CD4-positive, alpha-beta T cell treated with Interleukin-6 for 4 hours (primary cell): ENCODE measurements at regions not wholly inside any gene's neighbourhood (a gene's known extent, or its start where the extent isn't known, plus 50 kb on each side); places are given as distances from the start of the nearest gene placed in this dataset.

Experiments used
- DNase-seq: peaks from one replicate; pipeline ENCODE4 v3.0.0-alpha.2; 2020; ENCODE audit warnings: mixed read lengths

DNA sequence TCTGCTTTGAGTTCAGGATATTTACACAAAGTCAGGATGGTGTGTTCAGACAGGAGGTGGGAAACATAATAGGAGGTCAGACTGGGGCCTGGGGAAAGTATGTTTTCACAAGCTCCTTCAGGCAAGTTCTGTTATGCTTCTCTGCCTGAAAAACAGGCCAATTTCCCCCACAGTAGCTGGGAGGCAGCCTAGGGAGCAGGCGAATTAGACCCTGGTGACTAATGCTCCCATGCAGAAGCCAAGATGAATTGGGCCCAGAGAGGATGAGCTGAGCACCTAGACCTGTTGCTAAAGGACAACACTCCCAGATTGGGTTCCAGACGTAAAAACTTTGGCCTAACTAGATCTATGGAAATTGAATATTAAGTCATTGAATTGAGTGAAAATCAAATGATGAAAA is 142.2 kb upstream of the MAP3K7 start:
- no peak for DNase-seq

DNA sequence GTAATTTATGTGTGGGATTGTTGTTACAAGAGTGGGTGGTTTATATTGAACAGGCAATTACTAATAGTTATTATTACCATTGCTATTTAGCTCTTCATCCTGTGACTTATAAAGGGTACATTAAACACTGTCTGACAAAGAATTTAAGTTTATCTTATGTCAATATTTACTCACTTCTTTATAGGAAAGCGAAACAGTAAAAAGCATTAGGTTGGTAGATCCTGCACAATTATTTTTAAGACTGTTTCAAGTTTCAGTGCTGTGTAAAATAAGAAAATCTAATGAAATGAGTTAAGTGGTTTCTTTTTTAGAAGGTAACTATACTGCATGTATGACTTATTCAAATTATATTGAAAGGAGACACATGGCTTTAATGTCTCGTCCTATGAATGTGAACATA is 135.8 kb upstream of the MAP3K7 start:
- no peak for DNase-seq

DNA sequence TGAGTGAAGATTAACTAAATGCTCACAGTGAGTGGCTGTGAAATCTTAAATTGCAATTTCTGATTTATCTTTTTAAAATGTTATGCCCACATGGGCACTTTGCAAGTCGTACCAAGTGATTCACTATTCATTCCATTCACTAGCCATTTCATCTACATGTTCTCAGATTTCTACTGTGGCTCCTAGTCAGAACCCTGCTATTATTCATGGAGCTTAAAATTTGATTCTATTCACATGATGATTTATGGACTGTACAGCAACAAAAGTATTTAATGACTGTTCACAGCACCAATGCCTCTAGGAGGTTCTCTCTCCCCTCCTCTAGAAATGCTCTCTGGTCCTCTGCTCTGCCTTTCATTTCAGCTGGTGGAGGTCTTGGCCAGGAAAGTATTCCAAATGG is 133.5 kb upstream of the MAP3K7 start:
- no peak for DNase-seq

DNA sequence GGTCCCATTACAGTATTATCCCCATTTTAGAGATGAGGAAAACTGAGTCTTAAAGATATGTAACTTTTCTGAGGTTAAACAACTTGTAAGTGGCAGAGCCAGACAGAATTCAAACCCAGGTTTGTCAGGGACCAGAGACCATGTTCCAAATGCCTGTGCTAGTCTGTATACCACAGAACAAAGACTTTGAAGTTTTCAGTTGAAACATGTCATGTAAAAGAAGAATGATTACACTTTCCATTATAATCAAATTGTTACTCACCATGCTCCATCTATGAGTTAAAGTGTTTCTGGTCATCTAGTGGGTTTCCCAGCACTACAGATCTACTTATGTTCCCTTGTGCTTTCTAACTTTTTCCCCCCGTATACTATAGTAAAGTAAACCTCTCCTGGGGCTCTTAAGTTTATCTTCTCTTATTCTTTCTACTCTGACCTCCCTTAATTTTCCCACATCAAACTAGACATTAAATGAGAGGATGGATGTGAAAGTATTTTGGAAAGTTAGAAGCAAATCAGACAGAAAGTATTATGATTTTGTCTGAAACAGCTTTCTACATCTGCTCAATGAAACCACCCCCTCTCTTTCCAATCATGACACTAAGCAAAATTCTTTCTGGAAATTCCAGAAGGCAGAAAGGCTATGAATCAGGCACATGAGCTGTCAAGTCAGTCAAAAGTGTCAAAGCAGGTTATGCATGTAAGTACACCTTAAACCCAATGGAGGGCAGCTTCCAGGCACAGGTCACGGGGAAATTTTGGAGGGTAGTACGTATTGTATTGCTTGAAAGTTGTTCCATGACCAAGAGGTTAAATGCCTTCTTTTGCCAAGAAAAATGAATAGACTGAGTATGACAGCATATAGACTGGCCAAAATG is 132.7 kb upstream of the MAP3K7 start:
- DNase-seq, result no peak

DNA sequence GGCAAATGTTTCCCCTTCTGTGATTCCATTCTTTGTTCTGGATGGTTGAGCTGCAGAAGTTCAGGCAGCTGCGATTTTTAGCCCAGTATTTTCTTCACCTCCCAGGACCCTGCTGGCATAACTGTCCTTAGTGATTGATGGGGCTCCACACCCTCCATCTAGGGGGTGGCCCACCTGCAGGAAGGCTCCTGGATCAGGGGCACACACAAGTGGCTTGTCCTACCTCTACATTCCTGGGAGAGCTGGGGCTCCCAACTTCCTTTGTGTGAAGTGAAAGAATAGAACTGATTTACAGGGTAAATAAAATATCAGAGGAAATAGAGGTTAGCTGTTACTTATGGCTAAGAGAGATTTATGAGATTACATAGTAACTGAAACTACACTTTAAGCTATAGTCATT is 129.5 kb upstream of the MAP3K7 start:
- no peak for DNase-seq

DNA sequence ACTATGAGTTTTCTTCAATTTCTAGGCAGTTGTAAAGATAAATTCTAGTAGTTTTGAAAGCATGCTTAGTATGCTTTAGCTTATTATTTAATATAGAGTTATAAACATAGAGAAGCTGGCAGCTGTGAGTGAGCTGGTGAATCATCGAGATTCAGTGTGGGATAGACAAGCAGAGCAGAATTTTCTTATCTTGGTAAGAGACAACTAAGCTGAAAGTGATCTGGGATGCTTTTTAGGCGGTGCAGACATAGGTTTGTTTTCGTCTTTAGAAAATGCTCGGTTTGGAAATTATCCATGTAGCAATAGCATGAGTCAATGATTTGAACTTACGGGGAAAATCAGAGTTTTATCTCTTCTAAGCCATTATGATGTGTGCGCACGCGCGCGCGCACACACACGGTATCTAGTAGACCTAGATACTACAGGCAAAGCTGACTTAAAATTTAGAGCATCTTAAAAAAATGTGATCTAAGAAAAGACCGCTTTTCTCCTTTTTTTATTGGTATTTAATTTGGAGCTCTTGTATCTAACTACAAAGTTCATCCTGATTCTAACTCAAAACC is 128.3 kb upstream of the MAP3K7 start:
- no peak for DNase-seq

DNA sequence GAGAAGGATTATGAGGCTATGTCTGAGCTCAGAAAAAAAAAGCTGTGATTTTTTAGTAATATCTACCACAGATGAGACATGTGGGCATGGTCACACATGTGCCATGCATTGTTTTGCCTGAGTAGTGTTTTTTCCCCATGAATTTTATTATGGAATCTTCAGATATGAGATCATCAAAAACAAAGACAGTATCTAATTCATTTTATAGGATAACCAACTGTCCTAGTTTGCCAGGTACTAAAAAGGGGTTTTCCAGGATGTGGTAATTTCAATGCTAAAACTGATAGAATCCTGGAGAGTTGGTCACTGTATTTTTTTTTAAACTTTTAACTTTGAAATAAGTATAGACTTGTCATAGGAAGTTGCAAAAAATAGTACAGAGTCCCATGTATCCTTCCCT is 127.4 kb upstream of the MAP3K7 start:
- no peak for DNase-seq

DNA sequence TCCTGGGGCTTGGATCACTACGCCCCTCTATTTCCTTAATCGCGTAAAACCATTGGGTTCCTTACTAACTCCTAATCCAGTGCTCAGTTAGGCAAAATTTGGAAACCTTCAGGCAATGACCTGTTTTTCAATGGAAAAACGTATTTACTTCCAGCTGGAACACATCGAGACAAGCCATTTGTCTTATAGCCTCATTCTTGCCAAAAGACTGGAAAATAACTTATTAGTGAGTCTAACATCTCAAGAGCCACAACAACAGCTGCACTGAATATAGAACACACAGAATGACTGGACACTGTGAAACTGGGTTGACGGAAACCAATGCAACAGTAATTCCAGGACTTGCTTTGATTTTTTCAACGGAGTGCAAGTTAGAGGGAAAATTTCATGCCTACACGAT is 125.2 kb upstream of the MAP3K7 start:
- no peak for DNase-seq

DNA sequence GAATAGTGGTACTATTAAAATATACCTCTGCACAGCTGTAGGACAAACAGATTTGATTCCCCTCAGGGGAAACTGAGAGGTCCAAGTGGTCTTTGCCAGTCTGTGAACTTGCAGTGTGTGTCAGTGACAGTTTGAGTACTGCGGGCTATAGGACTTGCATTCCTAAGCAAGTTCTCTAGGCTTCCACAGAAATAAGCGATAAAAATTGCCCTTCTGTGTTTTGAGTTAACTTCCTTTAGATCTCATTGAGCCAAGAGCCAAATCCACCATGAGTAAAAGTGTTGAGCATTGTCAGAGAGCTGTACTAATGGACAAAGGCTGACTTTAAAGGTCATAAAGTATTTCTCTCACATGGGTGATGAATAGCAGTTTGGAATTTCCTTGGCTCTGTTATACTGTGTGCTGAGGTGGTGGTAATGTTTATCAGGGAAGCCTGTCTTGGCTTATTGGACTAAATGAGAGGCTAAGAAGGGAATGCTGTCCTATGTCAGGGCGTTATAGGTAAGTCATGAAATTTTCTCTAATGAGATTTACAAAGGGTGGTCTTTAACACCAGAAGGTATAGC is 122.6 kb upstream of the MAP3K7 start:
- DNase-seq, result no peak

DNA sequence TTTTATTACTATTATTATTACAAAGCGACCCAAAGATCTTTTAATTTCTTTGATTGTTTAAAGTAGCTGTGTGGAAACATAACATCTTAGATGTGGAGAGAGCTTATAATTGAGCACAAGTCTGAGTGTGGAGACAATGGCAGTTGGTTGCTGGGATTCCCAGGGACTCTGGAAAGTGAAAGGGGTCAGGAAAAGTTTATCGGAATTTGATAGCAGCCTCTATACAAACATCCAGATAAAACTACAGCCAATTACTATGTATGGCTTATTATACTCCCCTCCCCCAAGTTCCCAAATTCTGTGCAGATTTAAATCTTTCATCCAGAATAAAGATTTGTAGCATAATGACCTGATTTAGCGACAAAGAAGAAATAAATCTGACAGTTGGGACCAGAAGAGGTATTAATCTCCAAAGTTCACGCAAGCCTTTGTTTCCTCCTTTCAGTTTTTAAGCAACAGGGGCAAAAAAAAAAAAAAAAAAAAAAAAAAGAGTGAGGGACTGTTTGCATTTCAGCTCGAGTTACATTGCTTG is 121.4 kb upstream of the MAP3K7 start:
- no peak for DNase-seq

DNA sequence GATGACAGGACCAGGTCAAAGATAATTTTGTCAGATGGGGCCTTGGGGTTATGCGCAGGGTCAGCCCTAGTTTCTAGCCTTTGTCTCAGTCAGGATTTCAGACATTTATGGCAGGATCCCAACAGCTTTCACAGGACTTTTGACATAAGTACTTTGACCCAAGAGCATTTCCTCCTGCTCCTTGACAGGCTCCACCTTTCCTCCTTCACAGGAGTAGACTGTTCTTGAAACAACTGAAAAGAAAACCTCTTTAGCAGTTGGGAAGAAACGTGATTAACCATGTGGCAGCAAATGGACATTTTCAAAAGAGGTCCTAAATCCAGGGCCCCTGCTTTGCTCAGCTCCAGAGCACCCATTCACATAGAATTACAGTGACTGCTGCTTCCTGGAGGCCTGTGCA is 120.4 kb upstream of the MAP3K7 start:
- no peak for DNase-seq

DNA sequence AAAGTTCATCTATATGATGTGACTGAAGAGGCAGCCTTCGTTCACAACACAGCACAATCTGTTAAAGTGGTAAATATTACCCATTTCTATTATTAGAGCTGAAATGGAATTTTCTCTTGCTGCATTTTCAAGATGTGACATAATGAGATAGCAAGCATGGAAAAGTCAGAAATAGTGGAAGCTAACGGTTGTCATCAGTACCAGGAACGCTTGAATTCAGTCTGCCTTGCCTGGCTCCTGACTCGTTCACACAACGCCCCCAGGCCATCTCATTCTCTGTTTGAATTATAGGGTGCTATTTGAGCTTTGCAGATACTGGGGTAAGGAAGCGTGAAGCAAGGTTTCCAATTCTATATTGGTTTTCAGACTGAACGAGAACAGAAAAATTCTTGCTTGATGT is 116.5 kb upstream of the MAP3K7 start:
- DNase-seq, result no peak

DNA sequence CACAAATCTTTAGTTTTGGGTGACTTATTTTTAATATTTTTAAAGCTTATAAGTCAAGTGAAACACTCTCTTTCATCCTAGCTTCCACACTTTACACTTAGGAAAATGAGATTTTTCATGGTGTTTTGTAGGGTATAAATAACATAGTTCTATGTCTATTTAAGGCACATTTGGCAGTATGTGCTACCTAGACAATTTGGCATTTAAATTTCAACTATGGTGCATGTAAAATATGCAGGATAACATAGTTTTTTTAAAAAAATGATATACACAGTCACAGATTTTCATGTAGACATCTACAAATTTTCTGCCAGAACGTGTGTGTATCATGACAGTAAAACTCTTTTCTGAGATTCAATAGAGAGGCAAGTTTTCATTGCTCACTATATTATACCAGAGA is 115.1 kb upstream of the MAP3K7 start:
- DNase-seq, result no peak

DNA sequence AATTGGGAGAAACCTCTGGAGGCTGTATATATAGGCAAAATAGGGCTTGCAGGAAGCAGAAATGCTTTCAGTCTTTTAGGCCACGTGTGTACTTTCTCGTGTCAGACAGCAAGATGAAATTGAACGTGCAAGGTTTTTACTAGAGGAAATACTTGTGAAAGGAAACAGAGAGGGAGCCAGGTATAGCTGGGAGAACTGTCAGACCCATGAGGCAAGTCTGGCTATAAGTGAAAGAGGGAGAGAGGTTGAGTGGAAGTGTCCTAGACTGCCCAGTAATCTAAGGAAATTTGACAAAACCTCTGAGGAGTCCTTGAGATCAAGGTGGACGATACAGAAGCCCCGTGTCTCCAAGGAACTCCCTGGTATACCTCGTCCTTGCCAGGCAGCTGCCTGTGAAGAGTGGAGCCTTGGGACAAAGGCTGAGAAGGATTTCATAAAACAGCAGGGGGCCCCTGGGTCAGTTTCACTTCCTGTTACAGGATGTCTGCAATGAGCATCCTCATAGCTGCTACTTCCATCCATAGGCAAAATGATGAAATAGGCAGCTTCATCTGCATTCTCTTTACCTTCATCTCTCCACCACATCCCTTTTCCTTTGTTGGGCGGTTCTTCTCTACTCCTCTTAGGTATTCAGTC is 114.4 kb upstream of the MAP3K7 start:
- DNase-seq, result no peak

DNA sequence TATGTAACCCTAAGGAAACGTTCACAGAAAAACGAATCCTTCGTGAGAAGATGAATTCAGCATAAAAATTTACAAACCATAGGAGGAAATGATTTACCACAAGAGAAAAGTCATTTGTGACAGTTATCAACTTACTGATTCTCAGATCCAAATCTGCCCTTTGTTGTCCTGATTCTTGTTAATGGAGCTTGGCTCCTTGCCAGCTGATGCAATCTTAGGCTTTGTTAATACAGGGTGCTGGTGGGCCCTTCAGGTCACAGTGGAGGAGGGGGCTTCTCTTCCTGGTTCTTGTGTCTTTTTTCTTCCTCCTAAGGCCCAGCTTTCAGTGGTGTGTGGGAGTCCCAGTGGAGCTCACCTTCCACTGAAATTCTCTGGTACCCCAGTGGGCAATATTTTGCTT is 108.4 kb upstream of the MAP3K7 start:
- DNase-seq, result no peak

DNA sequence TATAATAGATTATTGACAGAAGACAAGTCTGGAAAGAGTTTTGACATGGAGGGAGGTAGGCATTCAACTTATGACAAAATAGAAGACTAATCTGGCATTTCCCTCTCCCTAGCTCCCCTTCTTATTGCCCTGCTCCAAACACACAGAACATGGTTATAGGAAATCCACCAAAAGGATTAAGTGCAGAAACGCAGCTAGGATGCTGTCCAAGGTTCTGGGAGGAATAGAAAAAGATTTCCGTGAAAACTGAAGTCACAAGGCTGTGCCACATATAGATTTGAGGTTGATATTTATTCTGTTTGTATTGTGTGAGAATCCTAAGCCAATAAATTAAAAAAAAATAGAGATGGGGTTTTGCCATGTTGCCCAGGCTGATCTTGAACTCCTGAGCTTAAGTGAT is 107.9 kb upstream of the MAP3K7 start:
- DNase-seq, result no peak

DNA sequence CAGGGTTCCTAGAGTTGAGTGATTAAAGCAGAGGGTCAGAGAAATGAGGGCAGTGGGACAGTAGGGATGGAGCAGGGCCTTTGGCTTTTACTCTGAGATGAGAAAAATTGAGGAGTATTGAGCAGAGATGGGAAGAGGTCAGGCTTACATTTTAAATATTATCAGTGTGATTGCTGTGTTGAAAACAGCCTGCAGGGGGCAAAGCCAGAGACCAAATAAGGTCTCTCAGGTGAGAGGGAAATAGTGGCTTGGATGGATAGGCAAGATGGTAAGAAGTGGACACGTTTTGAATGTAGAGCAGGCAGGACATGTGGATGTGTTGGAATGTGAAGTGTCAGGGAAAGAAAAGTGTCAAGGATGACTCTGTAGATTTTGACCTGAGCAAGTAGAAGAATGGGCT is 105.0 kb upstream of the MAP3K7 start:
- DNase-seq, result no peak

DNA sequence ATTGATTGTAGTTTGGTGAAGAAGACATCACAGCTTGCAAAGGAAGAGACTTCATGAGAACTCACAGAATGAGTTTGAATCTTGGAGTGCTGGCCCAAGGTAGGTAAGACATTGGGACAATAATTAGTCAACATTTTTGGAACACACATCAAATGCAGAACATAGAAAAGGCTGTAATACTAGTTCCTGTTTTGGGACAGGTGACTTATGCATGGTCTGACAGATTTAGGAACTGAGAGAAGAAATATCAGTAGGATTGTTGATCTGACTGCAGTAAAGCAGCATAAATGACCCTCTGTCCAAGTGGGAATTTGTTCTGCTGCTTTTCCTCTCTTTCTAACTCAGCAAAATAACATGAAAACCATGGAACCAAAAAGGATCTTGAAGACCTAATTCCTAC is 102.3 kb upstream of the MAP3K7 start:
- no peak for DNase-seq

DNA sequence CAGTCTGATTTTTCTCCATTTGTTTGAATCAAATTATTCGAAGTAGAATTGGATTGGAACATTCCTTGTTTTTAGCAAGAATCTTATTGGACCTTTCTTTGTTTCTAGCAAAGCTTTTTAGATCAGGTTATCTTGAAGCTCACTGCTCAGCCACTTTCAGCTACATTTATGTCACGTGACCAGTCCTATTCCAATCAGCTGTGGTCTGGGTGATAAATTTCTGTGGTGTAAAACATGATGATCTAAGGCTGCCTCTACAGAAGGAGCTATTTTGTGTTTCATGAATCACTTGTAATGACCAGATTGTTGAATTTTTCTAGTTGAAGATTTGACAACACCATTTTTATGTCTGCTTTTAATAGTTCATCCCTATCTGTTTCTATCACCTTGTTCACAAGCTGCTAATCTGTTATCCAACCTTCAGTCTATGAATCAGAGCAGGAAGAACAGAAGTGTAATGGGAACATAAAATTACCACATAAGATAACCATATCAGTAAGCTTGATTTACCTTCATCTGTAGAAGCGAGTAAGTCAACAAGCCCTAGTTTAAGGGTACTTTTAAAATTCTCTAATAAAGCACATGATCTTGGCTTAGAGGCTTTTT is 101.0 kb upstream of the MAP3K7 start:
- no peak for DNase-seq

DNA sequence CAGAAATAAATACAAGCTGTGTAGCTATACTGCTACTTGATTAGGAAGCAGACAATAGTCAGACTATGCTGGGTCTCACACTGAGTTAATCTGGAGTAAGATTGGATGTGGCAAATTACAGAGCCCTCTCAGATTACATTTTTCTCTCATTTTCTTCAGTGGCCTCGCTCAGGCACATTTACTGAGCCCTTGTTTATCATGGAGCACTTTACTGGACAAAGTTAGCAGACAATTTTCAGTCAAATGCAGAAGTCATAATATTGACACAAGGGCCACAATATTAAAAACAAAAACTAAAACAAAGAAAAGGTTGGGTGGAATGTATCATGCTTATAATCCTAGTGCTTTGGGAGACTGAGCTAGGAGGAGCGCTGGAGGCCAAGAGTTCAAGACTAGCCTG is 95.0 kb upstream of the MAP3K7 start:
- no peak for DNase-seq

DNA sequence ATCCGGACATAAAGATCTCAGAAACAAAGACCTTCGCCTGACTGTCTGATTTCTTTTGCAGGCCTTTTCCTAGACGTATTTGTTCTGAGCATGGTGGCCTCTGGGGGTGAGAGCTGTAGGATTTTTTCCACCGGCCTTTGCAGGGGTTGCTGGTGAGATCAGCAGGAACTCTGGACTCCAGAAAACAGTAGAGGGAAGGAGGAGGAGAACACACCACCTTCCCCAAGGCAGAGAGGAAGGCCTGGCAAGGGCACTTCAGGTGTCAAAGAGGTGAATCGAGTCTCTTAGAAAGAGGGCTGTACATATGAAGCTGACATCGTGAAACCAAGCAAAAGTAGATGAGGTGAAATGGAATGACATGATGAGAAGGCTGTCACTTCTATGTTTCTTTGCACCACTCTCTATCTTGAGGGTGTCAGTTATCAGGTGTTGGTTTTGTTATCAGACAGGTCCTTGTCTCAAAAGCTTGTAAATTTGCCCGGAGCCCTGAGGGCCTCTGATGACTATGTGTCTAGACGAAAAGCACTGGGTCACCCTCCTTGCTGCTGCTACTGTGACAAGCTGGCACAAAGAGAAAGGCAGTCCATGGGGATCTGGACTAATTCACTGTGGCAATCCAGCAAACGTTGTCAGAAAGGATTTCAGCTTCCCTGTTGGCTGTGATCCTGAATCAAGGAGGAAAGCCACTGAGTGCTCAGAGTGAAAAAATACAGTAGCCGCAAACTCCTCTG is 91.3 kb upstream of the MAP3K7 start:
- DNase-seq, result no peak

DNA sequence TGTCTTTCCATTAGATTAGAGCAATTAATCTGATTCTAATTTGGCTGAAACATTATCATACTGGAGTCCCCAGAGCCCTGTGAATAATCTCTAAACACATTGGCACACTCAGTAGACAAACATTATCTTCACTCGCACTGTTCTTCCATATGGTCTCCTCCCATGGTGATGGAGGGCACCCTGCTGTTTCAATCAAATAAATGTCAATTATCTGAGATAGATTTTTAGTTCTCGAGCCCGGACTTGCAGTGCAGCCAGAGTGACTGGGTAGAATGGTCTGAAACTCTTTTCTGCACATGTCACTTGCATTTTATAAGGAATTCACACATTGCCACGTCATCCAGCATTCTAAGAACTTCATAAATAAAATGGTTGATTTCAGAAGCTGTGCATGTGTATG is 90.6 kb upstream of the MAP3K7 start:
- DNase-seq, result no peak
